Vagina (tissue), 2 donors: ENCODE measurements at regions not wholly inside any gene's neighbourhood (a gene's known extent, or its start where the extent isn't known, plus 50 kb on each side); places are given as distances from the start of the nearest gene placed in this dataset.

Experiments used
- CTCF ChIP-seq, 3 experiments: fragments of 450-650 bp in 2 of 3; fragments of 200-600 bp in 1 of 3; sonication (generic) in 1 of 3; IDR thresholded peaks; one replicate each; pipeline ENCODE4 v1.5.1; 2017 to 2019; ENCODE audit warnings: antibody characterized with exemption in 3 of 3, mild to moderate bottlenecking in 2 of 3, moderate library complexity in 2 of 3
- POLR2A ChIP-seq, 2 donors: fragments of 450-650 bp; IDR thresholded peaks; one replicate each; pipeline ENCODE4 v1.6.1; 2017; ENCODE audit warnings: antibody characterized with exemption in 2 of 2, mild to moderate bottlenecking in 2 of 2, moderate library complexity in 2 of 2
- POLR2AphosphoS5 ChIP-seq, 2 donors: sonication (generic); formaldehyde crosslinking; IDR thresholded peaks; one replicate each; pipeline ENCODE4 v1.9.0; 2017; ENCODE audit warnings: antibody characterized with exemption in 2 of 2, mild to moderate bottlenecking in 2 of 2, low read depth in 1 of 2; ENCODE audit not compliant: insufficient read depth in 1 of 2

GRCh38 chr2:153115141-153115540 is 363.4 kb downstream of the RPRM start:
- no peak for TF ChIP-seq CTCF (IDR thresholded peaks at IDR 0.05)
- TF ChIP-seq POLR2A (IDR thresholded peaks at IDR 0.05) = no peak
- TF ChIP-seq POLR2AphosphoS5 (IDR thresholded peaks at IDR 0.05; ENCODE audit: insufficient read depth in 1 of 2, low read depth in 1 of 2) = no peak
